ENCODE measurements at regions not wholly inside any gene's neighbourhood (a gene's known extent, or its start where the extent isn't known, plus 50 kb on each side); places are given as distances from the start of the nearest gene placed in this dataset.
A peak's percentile ranks its signal among the peaks of the same experiment; 100 is the strongest.

- no peak for DNase-seq
Measured at GRCh38 chr10:8435186-8436055, 380.9 kb downstream of the GATA3 start.

GRCh38 chr10:8437896-8438295 is 383.4 kb downstream of the GATA3 start:
- DNase-seq, result no peak

GRCh38 chr10:8438603-8439002 is 384.1 kb downstream of the GATA3 start:
- no peak for DNase-seq

DNA sequence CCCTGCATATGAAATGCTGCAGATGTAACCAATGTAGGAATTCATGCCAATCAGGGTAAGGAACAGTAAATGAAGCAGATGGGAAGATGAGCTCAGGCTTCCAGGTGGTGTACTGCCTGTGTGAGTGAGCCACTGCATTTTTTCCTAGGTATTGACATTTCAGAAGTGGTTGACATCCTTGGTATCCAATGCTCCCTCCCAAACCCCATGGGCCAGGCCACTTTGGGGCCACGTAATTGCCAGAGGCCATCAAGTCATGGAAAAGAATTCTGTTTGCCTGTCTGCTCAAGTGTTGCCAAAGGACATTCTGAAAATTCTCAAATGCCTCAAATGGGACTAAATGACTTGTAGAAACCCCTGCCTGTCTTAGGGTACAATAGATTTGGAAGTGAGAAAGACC is 384.6 kb downstream of the GATA3 start:
- no peak for DNase-seq

DNA sequence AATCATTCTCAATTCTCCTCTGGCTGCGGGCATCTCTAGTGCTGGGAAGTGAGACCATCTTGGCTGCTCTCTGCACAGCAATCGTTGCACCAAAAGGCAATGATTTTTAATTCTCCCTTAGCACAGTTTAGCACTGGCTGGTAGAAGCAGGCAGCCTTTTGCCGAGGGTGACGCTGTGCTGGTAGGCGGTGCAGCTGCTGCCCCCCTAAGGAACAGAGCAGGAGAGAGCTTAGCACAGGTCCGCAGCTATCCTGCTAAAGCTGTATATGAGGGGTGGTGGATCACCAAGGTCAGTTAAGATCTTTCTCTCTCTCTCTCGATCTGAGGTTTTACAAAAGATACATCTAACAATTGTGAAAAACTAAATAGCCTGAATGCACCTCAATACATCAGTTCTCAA is 390.1 kb downstream of the GATA3 start:
- DNase-seq, result no peak

- DNase-seq, result no peak
Measured at GRCh38 chr10:8445353-8445752, 390.9 kb downstream of the GATA3 start.

GRCh38 chr10:8449909-8450308 is 395.4 kb downstream of the GATA3 start:
- DNase-seq, result no peak

GRCh38 chr10:8453587-8453986 is 399.1 kb downstream of the GATA3 start:
- no peak for DNase-seq

DNA sequence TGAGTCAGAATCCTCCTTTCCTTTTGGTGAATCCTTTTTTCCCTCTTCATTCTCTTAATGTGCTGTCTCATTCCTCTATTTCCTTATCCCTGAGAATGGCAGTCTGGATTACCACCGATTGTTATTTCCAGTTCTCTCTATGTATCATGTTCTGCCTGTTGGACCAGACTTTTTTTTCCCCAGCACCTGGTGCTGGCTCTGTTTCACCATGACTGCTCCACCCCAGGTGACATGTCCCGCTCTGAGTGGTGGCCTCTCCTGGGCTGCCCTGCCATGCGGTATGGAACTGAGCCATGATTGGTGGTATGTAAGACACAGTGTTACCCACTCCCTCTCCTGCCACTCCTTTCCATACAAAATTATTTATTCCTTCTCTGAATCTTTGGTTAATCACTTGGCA is 399.9 kb downstream of the GATA3 start:
- DNase-seq, result no peak

- no peak for DNase-seq
Measured at GRCh38 chr10:8455181-8455580, 400.7 kb downstream of the GATA3 start.

GRCh38 chr10:8456386-8456785 is 401.9 kb downstream of the GATA3 start:
- no peak for DNase-seq

DNA sequence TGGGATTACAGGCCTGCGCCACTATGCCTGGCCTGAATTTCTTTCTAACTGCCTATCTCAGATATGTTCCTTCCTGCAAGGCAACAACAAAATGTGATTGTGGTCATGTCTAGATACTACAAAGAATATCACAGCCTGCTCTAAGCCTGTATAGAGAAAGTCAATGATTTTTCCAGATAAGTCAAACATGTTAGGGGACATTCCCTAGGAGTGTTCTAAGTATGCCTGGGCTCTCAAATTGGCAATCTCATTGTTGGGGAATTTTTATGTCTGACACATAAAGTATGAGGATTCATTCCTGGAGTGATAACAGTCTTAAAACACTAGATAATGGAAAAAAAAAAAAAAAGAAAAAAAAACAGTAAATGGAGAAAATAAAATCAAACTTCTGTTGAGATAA is 406.1 kb downstream of the GATA3 start:
- DNase-seq, result no peak

- DNase-seq, result no peak
Measured at GRCh38 chr10:8462565-8462964, 408.1 kb downstream of the GATA3 start.

DNA sequence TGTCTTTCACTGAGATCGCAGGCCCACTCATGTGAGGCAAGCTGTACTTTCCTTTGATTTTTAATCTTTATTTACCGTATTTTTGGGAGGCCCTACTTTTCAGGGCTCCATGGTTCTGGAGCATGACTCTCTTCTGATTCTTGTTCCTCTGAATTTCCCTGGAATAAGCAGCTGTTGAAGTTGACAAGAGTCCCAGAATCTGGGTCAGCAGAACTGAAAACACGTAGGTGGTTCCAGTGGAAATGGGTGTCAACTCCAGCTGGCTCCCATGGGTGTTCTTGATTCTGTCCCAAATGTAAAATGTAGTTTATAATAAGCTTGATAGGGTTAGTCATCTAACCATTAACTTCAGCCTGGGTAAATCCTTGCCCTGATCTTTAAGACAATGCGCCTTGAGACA is 409.4 kb downstream of the GATA3 start:
- DNase-seq, result no peak

DNA sequence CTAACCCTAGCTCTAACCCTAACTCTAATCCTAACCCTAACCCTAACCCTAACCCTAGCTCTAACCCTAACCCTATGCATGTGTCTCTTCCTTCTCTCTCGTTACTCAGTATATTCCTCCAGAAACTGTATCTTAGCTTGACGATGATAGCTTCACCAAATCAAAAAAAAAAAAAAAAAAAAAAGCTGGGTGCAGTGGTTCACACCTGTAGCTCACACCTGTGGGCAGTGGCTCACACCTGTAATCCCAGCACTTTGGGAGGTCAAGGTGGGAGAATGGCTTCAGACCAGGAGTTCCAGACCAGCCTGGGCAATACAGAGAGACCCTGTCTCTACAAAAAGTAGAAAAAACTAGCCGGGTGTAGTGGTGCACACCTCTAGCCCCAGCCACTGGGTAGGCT is 414.0 kb downstream of the GATA3 start:
- DNase-seq, result no peak

GRCh38 chr10:8473205-8473604 is 418.7 kb downstream of the GATA3 start:
- no peak for DNase-seq

DNA sequence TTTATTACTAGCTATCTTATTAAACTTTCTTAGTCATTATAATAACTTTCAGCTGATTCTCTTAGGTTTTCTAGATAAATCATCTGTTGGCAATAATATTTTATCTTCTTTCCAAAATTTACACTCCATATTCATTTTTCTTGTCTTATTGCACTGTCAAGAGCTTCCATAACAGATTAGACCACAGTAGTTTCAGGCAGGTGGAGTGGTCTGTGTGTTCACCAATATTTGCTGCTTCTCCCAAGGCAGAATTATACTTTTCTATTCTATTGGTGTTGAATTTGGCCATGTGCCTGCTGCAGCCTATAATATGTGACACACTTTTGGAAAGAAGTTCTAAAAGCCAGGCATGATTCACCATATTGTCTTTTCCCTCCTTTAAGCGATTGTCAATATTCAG is 422.8 kb downstream of the GATA3 start:
- DNase-seq, result no peak

GRCh38 chr10:8481718-8482504 is 427.4 kb downstream of the GATA3 start:
- DNase-seq, result no peak

- no peak for DNase-seq
Measured at GRCh38 chr10:8485032-8485431, 430.5 kb downstream of the GATA3 start.

GRCh38 chr10:8487346-8487745 is 432.9 kb downstream of the GATA3 start:
- DNase-seq, result peak in 1 of 14 donors; percentile 2

DNA sequence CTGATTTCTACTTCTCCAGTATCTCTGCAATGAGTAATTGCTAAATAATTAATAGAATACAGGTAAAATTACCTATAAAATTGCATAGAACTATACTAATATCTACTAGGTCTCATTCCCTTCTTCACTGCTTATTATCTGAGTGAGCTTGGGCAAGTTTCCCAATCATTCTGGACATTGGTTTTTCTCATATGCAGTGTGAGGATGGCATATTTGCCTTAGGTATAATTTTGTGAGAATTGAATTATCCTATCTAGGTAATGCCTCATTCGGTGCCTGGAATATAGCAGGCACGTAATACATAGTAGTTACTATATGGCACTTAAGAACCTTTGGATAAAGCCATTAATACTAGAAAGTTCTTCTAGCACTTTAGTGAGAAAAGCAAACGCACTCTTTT is 434.7 kb downstream of the GATA3 start:
- DNase-seq, result no peak

- DNase-seq, result no peak
Measured at GRCh38 chr10:8489823-8490222, 435.3 kb downstream of the GATA3 start.

DNA sequence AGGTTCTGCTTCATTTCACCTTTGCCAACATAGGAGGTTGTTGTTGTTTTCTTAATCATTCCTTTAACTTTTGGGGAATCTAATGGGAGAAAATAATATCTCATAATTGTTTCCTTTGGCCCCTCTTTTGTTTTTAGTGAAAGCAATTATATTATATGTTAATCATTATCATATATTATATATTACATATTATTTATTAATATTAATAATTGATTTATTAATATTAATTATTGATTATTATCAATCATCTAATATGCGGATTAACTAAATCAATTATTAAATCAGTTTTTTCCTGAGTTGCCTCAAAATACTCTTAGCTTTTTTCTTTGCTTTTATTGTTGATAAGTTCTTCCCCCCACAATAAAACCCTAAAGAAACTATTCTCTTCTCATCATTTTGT is 443.8 kb downstream of the GATA3 start:
- DNase-seq, result no peak

GRCh38 chr10:8498881-8499280 is 444.4 kb downstream of the GATA3 start:
- no peak for DNase-seq
